ENCODE measurements at regions not wholly inside any gene's neighbourhood (a gene's known extent, or its start where the extent isn't known, plus 50 kb on each side); places are given as distances from the start of the nearest gene placed in this dataset.
"Not testable (repeated sequence)": the region's sequence is repeated elsewhere in the genome, so short reads cannot be mapped to it uniquely, and the experiment has no call there.

- H3K9me3 Mint-ChIP-seq, result no peaks in the 10 kb centered on the region
- H3K27me3 Mint-ChIP-seq (ENCODE audit: low read depth), result no peaks in the 10 kb centered on the region
- no peak overlapping the region for H3K27ac Mint-ChIP-seq
- no peak for DNase-seq (ENCODE audit: low spot score)
- no peaks in the 10 kb centered on the region for H3K4me1 Mint-ChIP-seq (ENCODE audit: low read depth)
- H3K4me3 Mint-ChIP-seq, result no peak overlapping the region
- H3K36me3 Mint-ChIP-seq (ENCODE audit: low read depth), result no peaks in the 10 kb centered on the region
Measured at GRCh38 chr2:217363470-217363869, 503.6 kb upstream of the TNP1 start.

- no peak overlapping the region for H3K4me3 Mint-ChIP-seq
- no peaks in the 10 kb centered on the region for H3K4me1 Mint-ChIP-seq (ENCODE audit: low read depth)
- no peak overlapping the region for H3K27ac Mint-ChIP-seq
- no peaks in the 10 kb centered on the region for H3K27me3 Mint-ChIP-seq (ENCODE audit: low read depth)
- H3K36me3 Mint-ChIP-seq (ENCODE audit: low read depth), result no peaks in the 10 kb centered on the region
- no peaks in the 10 kb centered on the region for H3K9me3 Mint-ChIP-seq
- DNase-seq (ENCODE audit: low spot score), result no peak
Measured at GRCh38 chr2:217362710-217363109, 502.8 kb upstream of the TNP1 start.

GRCh38 chr2:217362286-217362685 is 502.4 kb upstream of the TNP1 start:
- Mint-ChIP-seq H3K27me3 (ENCODE audit: low read depth) (no peaks in the 10 kb centered on the region), H3K36me3 (ENCODE audit: low read depth) (no peaks in the 10 kb centered on the region)

GRCh38 chr2:217361483-217361880 is 501.6 kb upstream of the TNP1 start:
- Mint-ChIP-seq H3K4me1 (ENCODE audit: low read depth) (no peaks in the 10 kb centered on the region), H3K9me3 (no peaks in the 10 kb centered on the region), H3K36me3 (ENCODE audit: low read depth) (no peaks in the 10 kb centered on the region), H3K27ac (no peak overlapping the region), H3K4me3 (no peak overlapping the region), H3K27me3 (ENCODE audit: low read depth) (no peaks in the 10 kb centered on the region)
- no peak for DNase-seq (ENCODE audit: low spot score)

More at GRCh38 chr2:217362286-217362685, 502.4 kb upstream of the TNP1 start:
- Mint-ChIP-seq H3K9me3 (no peaks in the 10 kb centered on the region), H3K4me1 (ENCODE audit: low read depth) (no peaks in the 10 kb centered on the region), H3K4me3 (no peak overlapping the region), H3K27ac (no peak overlapping the region)
- no peak for DNase-seq (ENCODE audit: low spot score)

GRCh38 chr2:217360781-217361482 is 501.1 kb upstream of the TNP1 start:
- H3K4me1 Mint-ChIP-seq (ENCODE audit: low read depth), result no peaks in the 10 kb centered on the region
- H3K27me3 Mint-ChIP-seq (ENCODE audit: low read depth), result no peaks in the 10 kb centered on the region
- H3K9me3 Mint-ChIP-seq, result no peaks in the 10 kb centered on the region
- H3K4me3 Mint-ChIP-seq, result no peak overlapping the region
- no peaks in the 10 kb centered on the region for H3K36me3 Mint-ChIP-seq (ENCODE audit: low read depth)
- no peak overlapping the region for H3K27ac Mint-ChIP-seq
- DNase-seq (ENCODE audit: low spot score), result no peak

- Mint-ChIP-seq H3K27ac (no peak overlapping the region), H3K4me1 (ENCODE audit: low read depth) (no peaks in the 10 kb centered on the region), H3K27me3 (ENCODE audit: low read depth) (no peaks in the 10 kb centered on the region), H3K36me3 (ENCODE audit: low read depth) (no peaks in the 10 kb centered on the region), H3K9me3 (no peaks in the 10 kb centered on the region), H3K4me3 (no peak overlapping the region)
- no peak for DNase-seq (ENCODE audit: low spot score)
Measured at GRCh38 chr2:217360111-217360510, 500.2 kb upstream of the TNP1 start.

- Mint-ChIP-seq H3K4me1 (ENCODE audit: low read depth) (no peaks in the 10 kb centered on the region), H3K4me3 (no peak overlapping the region), H3K27ac (no peak overlapping the region), H3K27me3 (ENCODE audit: low read depth) (no peaks in the 10 kb centered on the region), H3K9me3 (no peaks in the 10 kb centered on the region), H3K36me3 (ENCODE audit: low read depth) (no peaks in the 10 kb centered on the region)
- no peak for DNase-seq (ENCODE audit: low spot score)
Measured at GRCh38 chr2:217357886-217358620, 498.2 kb upstream of the TNP1 start.

GRCh38 chr2:217356781-217357180 is 496.9 kb upstream of the TNP1 start:
- no peak for DNase-seq (ENCODE audit: low spot score)
- Mint-ChIP-seq H3K4me1 (ENCODE audit: low read depth) (no peaks in the 10 kb centered on the region), H3K9me3 (no peaks in the 10 kb centered on the region), H3K4me3 (no peak overlapping the region), H3K36me3 (ENCODE audit: low read depth) (no peaks in the 10 kb centered on the region), H3K27me3 (ENCODE audit: low read depth) (no peaks in the 10 kb centered on the region), H3K27ac (no peak overlapping the region)

GRCh38 chr2:217356142-217356541 is 496.3 kb upstream of the TNP1 start:
- H3K36me3 Mint-ChIP-seq (ENCODE audit: low read depth), result no peaks in the 10 kb centered on the region
- DNase-seq (ENCODE audit: low spot score), result no peak
- H3K27me3 Mint-ChIP-seq (ENCODE audit: low read depth), result no peaks in the 10 kb centered on the region
- no peaks in the 10 kb centered on the region for H3K9me3 Mint-ChIP-seq
- no peak overlapping the region for H3K27ac Mint-ChIP-seq
- no peaks in the 10 kb centered on the region for H3K4me1 Mint-ChIP-seq (ENCODE audit: low read depth)
- H3K4me3 Mint-ChIP-seq, result no peak overlapping the region

- Mint-ChIP-seq H3K4me1 (ENCODE audit: low read depth) (no peaks in the 10 kb centered on the region), H3K36me3 (ENCODE audit: low read depth) (no peaks in the 10 kb centered on the region), H3K4me3 (no peak overlapping the region), H3K27ac (no peak overlapping the region), H3K9me3 (peaks cover 11% of the 10 kb centered on the region), H3K27me3 (ENCODE audit: low read depth) (no peaks in the 10 kb centered on the region)
- no peak for DNase-seq (ENCODE audit: low spot score)
Measured at GRCh38 chr2:217353591-217353990, 493.7 kb upstream of the TNP1 start.

- no peak for DNase-seq (ENCODE audit: low spot score)
- no peaks in the 10 kb centered on the region for H3K36me3 Mint-ChIP-seq (ENCODE audit: low read depth)
- H3K4me1 Mint-ChIP-seq (ENCODE audit: low read depth), result no peaks in the 10 kb centered on the region
- no peak overlapping the region for H3K27ac Mint-ChIP-seq
- no peak overlapping the region for H3K4me3 Mint-ChIP-seq
- peaks cover 15% of the 10 kb centered on the region for H3K9me3 Mint-ChIP-seq
- no peaks in the 10 kb centered on the region for H3K27me3 Mint-ChIP-seq (ENCODE audit: low read depth)
Measured at GRCh38 chr2:217351378-217351777, 491.5 kb upstream of the TNP1 start.

GRCh38 chr2:217349251-217349650 is 489.4 kb upstream of the TNP1 start:
- Mint-ChIP-seq H3K9me3 (peaks cover 15% of the 10 kb centered on the region), H3K4me3 (no peak overlapping the region), H3K27ac (no peak overlapping the region), H3K27me3 (ENCODE audit: low read depth) (no peaks in the 10 kb centered on the region), H3K36me3 (ENCODE audit: low read depth) (no peaks in the 10 kb centered on the region), H3K4me1 (ENCODE audit: low read depth) (no peaks in the 10 kb centered on the region)
- DNase-seq (ENCODE audit: low spot score), result no peak

GRCh38 chr2:217347630-217348029 is 487.8 kb upstream of the TNP1 start:
- not testable (repeated sequence) for H3K27me3 Mint-ChIP-seq (ENCODE audit: low read depth); DNase-seq (ENCODE audit: low spot score); H3K36me3 Mint-ChIP-seq (ENCODE audit: low read depth); H3K4me1 Mint-ChIP-seq (ENCODE audit: low read depth); H3K4me3 Mint-ChIP-seq; H3K27ac Mint-ChIP-seq
- H3K9me3 Mint-ChIP-seq, result peaks cover 15% of the 10 kb centered on the region

GRCh38 chr2:217346043-217346442 is 486.2 kb upstream of the TNP1 start:
- H3K4me3 Mint-ChIP-seq, result not testable (repeated sequence)

GRCh38 chr2:217340899-217341298 is 481.0 kb upstream of the TNP1 start:
- Mint-ChIP-seq H3K36me3 (ENCODE audit: low read depth) (no peaks in the 10 kb centered on the region), H3K9me3 (no peaks in the 10 kb centered on the region), H3K4me3 (no peak overlapping the region), H3K27ac (no peak overlapping the region), H3K4me1 (ENCODE audit: low read depth) (no peaks in the 10 kb centered on the region), H3K27me3 (ENCODE audit: low read depth) (no peaks in the 10 kb centered on the region)
- DNase-seq (ENCODE audit: low spot score), result no peak

More at GRCh38 chr2:217346043-217346442, 486.2 kb upstream of the TNP1 start:
- H3K27ac Mint-ChIP-seq; H3K27me3 Mint-ChIP-seq (ENCODE audit: low read depth); DNase-seq (ENCODE audit: low spot score); H3K4me1 Mint-ChIP-seq (ENCODE audit: low read depth); H3K36me3 Mint-ChIP-seq (ENCODE audit: low read depth): not testable (repeated sequence)
- peaks cover 15% of the 10 kb centered on the region for H3K9me3 Mint-ChIP-seq
